GM19467 (cell line): ENCODE measurements at regions not wholly inside any gene's neighbourhood (a gene's known extent, or its start where the extent isn't known, plus 50 kb on each side); places are given as distances from the start of the nearest gene placed in this dataset.
"Not testable (repeated sequence)": the region's sequence is repeated elsewhere in the genome, so short reads cannot be mapped to it uniquely, and the experiment has no call there.

Experiments
- ATAC-seq: cut with Tn5 transposase; IDR thresholded peaks from one replicate; pipeline ENCODE4 v1.9.1; 2021; ENCODE audit warnings: mild to moderate bottlenecking, moderate library complexity; ENCODE audit not compliant: unreplicated experiment

DNA sequence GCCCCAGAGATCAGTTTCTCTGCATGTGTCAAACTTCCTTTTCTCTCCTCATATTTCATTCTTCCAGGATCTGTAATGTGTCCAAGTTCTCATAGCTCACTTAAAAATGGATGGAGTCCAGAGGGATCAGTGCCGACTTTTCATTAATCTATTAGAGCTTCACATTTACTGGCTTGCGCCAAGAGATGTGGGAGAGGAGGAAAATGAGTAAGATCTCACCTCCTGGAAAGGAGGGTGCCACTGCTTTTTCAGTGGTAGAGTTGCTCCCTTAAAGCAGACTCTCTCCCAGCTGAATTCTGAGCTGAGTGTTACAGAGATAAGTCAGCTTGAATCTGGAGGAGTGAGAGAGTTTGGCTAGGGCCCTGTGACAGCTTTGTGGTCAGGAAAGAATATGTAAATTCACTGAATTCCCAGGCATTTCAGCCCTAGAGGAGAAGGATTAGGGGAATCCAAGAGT, 175.9 kb downstream of the SOX4 start:
- no peak for ATAC-seq

DNA sequence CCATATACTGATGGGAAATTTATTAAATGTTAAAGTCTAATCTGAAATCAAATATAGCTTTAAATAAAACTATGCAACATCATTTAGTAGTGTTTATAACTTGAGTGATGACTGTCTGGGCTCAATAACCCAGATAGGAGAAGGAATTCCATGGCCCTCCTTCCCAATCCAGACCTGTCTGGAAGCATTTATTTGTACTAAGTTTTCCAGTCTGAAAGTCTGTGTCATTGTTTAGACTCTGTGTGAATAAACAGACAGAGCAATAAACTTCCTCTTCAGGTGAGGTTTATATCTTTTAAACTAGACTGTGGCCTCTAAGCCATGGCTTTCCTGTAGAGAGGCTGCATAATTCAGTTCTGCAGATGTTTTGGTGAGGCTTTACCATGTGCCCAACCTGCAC, 176.4 kb downstream of the SOX4 start:
- no peak for ATAC-seq

DNA sequence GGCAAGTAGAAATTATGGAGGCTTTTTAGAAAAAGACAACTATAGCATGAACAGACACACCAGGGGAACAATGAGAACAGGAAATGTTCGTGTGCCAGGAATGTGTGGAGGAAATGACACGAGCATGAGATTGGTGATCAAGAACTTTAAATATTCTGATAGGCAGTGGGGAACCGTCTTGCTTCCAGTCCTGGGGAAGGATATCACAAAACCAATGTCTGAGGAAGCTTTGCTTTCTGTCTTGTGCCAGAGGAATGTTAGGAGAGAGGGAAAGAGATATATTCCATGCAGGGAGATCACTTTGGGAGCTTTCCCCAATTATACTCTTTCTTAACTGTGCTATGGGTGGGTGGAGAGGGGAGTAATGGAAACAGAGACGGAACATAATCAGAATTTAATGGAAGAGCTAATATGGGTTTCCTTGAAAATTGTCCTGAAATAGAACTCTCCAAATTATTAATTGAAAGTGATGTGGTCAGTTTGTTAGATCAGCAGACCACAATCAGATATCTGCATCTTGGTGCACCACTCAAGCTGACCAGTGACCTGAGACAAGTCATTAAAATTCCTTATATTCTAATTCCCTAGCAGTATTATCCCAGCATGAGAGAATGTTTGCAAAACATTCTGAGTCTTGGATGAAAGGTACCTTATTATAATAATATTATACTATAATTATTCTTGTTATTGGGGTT, 178.2 kb downstream of the SOX4 start:
- ATAC-seq, result no peak

DNA sequence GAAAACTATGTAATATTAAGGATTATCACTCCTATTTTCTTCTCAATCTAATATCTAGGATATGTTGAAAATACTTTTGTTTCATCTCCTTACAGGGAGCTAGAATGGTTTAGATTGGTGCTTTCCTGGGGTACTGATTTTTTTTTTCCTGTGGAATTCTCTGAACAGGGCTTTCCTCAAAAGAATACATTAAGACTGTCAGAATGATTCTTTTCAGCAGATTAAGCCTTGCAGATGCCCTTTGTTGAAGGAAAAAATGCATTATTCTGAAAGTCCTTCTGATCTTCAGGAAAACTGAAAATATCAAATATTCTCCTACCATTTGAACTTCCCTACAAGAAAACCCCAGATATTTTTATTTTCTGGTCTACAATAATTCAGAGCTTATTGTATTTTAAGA, 178.9 kb downstream of the SOX4 start:
- ATAC-seq, result no peak

DNA sequence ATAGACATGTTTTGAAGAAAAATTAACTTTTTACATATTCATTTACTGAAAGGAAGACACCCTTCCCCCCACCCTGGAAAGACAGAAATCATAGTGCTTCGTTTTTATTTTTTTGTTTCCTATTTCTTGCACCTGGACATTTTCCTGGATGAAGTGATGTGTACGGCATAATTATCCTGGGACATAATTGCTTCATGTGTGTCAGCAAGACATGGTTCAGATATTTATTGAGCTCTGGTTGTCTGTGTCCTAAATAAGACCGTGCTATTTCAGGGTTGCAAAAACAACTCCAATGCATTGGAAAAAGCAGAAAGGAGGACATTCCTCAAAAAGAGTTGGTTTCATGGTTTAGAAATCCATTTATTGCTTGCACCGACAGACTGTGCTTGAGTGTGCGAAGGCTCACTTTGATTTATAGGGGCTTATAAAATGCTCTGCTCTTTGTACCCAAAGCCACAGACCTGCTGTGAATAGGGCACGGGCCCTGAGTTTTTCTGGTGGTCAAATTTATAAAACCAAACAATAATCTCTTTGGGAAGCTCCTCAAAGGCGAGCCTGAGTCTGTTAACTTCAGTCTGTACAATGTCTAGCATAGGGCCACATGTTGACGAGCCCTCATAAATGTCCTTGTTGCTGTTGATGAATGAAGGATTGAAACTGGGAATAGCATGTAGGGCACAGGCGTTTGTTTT, 179.5 kb downstream of the SOX4 start:
- ATAC-seq, result no peak

DNA sequence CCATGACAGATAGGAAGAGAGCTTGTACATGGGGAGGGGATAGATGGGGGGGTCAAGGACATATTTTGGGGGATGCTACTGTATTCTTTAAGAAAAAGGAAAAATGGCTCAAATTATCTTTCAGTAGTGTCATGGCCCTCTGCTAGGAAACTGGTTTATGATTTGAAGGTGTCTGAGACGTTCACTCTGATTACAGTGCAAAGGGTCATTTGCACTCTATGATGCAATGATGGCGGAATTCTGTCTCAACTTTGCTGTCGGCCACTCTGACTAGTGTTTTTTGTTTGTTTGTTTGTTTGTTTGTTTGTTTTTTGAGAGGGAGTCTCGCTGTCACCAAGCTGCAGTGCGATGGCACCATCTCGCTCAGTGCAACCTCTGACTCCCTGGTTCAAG, 180.0 kb downstream of the SOX4 start:
- no peak for ATAC-seq

DNA sequence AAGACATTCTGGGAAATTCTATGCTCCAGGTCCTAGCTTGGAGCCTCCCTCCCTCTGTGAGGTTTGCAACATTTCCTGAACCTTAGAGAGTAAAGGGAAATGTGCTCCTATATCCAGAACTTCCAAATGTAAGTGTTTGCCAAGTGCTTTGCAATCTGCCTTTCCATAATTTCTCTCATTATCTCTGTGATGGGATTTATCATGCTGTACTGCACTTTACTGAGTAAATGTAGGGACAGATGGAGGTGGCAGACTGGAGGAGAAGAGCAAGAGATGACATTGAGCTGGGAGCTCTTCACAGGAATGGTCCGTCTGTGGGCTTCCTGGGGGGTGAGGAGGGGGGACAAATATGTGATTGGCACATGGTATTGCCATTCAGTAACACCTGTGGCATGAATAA, 184.3 kb downstream of the SOX4 start:
- ATAC-seq, result no peak

DNA sequence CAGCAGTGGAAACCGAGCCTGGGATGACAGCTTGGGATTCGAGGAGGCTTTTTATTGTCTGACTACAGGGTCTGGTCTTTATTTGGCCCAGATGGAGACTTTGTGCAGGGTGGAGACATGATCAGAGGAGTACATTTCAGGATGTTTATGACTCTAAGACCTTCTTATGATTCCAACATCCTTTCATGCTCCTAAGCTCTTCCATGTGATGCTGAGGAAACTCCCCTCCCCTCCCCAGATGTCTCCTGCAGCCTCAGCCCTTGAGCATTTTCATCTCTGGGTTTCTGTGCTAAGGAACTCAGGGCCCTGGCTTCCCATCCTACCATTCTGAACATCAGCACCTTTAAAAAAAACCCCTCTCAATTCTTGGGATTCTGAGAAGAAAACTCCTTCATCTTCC, 186.6 kb downstream of the SOX4 start:
- ATAC-seq, result no peak

DNA sequence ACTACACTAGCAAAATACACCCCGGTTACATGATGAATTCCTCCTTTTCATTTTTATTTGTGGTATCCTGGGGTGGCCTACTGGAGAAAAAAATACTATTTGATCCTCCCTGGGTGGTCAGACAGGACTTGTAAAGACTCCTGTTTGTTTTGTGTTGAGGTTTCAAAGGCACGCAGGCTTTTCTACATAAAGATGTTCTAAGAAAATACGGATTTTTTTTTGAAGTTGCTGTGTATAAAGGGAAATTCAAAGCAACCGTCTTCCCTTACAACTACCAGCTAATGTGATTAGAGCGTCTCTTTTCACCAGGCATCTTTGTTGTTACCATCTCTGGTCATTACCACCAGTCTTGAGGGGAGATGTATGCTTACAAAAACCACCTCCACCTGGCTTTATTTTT, 187.1 kb downstream of the SOX4 start:
- ATAC-seq, result no peak

DNA sequence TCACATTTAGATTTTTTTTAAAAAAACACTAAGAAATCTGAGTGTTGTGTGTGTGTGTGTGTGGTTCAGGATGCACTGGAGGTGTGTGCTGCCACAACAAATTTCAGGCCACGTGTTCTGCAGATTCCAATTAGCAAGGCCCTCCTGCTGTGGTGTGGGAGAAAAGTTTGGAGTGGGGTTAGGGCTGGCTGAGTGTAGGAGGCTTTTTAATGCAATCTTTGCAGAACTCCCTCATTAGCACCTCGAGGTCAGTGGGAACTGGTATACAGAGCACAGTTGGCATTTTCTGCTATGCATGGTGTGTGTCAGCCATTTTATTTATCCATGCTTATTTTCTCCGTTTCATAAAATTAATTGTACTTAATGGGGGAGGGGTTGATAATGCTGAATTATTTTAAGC, 187.6 kb downstream of the SOX4 start:
- ATAC-seq, result no peak

DNA sequence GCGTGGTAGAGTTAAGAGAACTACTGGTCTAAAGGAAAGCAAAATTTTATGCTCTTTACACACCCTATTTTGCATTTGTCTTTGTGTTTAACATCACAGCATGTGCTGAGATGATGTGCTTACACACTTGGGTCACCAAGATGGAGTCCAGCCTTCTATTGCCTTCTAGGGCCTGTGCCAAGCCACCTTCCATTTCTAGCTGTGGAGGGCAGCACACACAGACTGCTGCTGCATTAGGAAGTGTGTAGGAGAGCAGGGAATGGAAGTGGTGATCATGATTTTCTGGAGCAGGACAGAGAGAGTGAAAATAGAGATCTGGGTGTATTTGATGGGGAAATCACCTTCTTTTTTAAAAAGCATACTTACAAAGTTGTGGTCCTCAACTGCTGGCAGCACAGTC, 191.6 kb downstream of the SOX4 start:
- no peak for ATAC-seq

DNA sequence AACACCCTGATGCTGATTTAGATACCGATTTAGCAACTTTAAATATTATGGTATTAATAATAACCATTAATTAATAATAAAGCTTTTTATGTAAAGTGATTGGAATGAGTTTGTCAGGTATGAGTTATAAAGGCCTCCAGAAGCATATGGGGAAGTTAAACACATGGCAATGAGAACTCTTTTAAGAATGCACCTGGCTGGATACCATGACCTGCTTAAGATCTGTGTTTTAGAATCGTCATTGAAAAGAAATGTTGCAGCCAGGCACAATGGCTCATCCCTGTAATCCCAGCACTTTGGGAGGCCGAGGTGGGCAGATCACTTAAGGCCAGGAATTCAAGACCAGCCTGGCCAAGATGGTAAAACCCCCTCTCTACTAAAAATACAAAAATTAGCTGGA, 197.5 kb downstream of the SOX4 start:
- ATAC-seq, result no peak

DNA sequence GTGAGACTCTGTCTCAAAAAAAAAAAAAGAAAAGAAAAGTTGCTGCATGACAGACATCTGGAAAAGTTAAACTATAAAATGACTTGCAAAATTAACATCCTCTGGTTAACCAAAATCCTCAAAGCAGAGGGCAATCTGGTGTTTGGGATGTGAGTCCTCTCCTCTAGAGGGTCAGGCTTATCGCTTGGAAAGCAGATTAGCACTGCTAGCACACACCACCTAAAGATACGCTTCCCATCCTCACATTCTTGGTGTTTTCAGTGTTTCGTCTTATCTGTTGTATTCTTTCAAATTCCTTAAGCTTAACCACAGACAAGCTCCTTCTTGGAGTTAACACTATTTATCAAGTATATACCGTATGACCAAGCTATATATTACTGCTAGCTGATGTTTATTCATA, 198.0 kb downstream of the SOX4 start:
- no peak for ATAC-seq

DNA sequence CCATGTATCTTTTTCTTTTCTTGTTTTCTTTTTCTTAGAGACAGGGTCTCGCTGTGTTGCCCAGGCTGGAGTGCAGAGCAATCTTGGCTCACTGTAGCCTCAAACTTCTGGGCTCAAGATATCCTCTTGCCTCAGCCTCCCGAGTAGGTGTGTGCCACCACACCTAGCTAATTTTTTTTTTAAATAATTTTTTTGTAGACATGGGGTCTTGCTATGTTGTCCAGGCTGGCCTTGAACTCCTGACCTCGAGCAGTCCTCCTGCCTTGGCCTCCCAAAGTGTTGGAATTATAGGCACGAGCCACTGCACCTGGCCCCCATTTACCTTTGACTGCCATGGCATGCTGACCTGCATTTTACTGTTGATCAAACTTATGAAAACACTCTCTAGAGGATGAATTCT, 198.6 kb downstream of the SOX4 start:
- no peak for ATAC-seq

DNA sequence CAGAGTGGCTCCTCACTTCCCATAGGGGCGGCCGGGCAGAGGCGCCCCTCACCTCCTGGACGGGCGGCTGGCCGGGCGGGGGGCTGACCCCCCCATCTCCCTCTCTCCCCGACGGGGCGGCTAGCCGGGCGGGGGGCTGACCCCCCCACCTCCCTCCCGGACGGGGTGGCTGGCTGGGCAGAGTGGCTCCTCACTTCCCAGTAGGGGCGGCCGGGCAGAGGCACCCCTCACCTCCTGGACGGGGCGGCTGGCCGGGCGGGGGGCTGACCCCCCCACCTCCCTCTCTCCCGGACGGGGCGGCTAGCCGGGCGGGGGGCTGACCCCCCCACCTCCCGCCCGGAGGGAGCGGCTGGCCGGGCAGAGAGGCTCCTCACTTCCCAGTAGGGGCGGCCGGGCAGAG, 203.4 kb downstream of the SOX4 start:
- ATAC-seq, result not testable (repeated sequence)

DNA sequence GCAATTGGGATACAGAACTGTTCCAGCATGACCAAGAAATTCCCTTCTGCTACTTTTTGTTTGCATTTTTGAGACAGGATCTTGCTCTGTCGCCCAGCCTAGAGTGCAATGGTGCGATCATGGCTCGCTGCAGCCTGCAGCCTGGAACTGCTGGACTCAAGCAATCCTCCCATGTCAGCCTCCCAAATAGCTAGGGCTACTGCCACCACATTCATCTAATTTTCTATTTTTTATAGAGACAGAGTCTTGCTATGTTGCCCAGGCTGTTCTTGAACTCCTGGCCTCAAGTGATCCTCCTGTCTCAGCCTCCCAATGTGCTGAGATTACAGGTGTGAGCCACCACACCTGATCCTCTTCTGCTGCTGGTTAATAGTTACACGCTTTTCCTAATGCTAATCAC, 204.9 kb downstream of the SOX4 start:
- ATAC-seq, result no peak

DNA sequence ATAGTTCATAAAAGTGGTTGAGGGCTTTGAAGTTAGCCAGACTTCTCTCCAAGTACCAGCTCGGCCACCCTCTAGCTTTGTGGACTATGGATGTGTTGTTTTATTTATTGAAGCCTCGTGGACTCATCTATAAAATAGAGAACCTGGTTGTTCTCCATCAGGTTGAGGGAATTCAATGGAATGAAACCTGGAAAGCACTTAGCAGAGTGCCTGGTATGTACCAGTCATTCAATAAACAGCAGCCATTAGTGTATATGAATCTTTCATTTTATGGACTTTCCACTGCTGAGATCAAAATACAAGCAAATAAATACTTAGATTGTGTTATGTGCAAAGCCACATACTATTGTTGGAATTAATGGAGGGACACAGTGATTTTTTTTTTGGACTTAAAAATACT, 206.8 kb downstream of the SOX4 start:
- ATAC-seq, result no peak

DNA sequence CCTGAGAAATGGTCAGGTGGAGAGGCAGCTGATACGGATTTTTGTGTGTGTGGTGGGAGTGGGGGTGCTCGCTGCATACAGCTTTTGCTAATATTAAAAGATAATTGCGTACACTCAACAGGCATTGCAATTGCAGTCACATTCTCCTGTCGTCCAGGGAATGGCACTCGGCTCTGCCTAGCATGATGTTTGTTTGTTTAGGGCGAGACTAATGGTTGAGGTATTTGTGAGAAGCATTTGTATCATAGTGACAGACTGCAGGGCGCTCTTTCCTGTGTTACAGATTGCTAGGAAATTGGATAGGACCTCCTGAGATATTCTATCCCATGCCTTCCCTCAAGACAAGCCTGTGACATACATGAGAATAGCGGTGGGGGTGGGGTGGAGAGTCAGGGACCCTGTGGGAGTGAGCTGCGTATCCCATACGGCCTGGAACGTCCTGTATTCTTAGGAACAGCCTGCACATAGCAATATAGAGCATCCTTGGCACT, 207.4 kb downstream of the SOX4 start:
- no peak for ATAC-seq

DNA sequence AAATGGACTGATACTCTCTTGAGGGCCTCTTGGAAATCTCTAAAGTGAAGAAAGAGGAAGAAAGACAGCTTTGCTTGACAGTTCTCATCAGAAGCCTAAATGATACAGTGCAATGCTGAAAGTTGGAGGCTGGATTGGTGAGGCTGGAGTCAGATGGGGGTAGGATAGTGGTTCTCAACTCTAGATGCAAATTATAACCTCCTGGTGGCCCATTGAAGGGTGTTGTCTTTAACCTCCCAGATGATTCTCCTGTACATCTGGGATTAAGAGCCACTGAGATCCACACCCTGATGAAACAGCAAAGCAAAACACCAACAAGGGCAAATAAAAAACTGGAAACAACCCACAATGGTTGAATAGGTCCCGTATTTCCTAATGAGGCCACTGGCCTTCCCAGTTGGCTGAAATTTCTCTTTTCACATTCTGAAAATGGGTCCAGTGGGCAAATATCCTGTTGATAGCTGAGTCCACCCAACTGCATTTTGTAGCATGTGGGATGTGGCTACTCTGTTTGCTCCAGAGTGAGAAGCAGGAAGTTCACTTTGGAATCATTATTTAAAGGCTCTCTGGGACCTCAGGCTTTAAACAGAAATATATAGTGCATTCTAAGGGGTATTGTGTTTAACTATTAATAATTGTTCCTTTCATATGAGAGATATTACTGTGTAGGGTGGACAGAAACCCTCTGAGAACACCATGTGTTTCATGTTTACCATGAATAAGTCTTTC, 208.1 kb downstream of the SOX4 start:
- ATAC-seq, result no peak

DNA sequence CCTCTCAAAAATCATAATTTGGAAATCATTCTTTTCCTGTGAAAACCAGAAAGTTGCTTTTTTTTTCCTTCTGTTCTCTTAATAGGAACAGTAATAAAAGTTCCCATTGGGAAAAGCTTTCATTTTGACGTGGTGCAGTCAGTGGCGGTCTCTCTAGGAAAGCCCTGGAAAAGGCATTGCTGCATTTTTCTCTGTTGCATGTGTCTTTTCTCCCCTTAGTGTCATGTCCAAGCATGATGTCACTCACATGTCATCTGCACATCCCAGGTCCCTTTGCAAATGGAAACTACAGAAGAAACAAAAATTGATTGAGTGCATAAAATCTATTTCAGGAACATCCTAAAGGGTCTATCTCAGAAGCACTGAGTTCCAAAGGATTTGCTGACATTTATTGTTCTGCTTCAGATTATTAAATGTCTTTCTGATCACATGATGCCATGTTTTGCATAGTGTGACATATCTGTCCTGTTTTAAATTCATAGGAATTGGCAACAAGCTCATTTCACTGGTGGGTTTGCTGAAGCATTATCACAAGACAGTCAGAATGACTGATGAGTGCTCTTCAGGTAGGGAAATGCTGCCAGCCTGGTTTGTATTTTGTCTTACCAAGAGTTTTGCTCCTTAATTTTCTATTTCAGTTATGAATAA, 208.7 kb downstream of the SOX4 start:
- no peak for ATAC-seq

DNA sequence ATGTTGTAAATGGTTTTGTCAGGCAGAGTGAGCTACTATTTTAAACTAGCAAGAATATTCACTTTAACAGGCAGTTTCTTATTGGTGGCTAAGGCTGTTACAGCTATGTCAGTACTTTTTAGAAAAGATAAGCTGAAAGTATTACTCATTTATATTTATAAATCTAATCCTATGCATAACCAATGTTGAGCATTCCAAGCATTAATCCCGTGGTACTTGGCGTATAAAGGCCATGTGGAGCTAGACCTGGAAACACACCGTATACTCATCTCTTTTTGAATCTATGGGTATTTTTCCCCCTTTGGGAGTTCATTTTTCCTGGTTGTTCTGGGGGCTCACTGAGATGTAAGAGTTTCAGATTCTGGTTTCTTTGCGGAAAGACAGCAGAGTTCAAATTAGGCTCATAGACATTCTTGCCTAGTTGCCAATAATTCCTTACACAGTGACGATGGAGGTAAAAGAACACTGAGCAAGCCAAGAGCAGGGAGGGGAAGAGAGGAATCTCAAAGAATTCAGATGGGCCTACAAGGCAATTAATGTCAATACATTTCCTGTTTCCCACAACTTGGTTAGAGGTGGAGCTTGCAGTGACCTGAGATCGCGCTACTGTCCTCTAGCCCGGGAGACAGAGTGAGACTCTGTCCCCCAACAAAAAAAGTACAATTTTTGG, 211.5 kb downstream of the SOX4 start:
- no peak for ATAC-seq
